ENCODE measurements at regions not wholly inside any gene's neighbourhood (a gene's known extent, or its start where the extent isn't known, plus 50 kb on each side); places are given as distances from the start of the nearest gene placed in this dataset.
A peak's percentile ranks its signal among the peaks of the same experiment; 100 is the strongest.
"Not testable (repeated sequence)": the region's sequence is repeated elsewhere in the genome, so short reads cannot be mapped to it uniquely, and the experiment has no call there.

GRCh38 chr1:232574889-232575762 is 54.8 kb downstream of the SIPA1L2 start:
- H3K4me3 ChIP-seq (replicated peaks in 1 of 2; ENCODE audit: low read depth in 2 of 2, low read length in 2 of 2) = no peak overlapping the region
- DNase-seq (ENCODE audit: low read depth in 2 of 2) = peak; percentile 43 to 59
- TF ChIP-seq CTCF (IDR thresholded peaks at IDR 0.05; ENCODE audit: low read depth, low read length) = no peak

- H3K4me3 ChIP-seq (replicated peaks in 1 of 2; ENCODE audit: low read depth in 2 of 2, low read length in 2 of 2) = no peak overlapping the region
- TF ChIP-seq CTCF (IDR thresholded peaks at IDR 0.05; ENCODE audit: low read depth, low read length) = no peak
- DNase-seq (ENCODE audit: low read depth in 2 of 2) = no peak
Measured at GRCh38 chr1:232574077-232574476, 55.9 kb downstream of the SIPA1L2 start.

GRCh38 chr1:232571523-232571922 is 58.4 kb downstream of the SIPA1L2 start:
- no peak for TF ChIP-seq CTCF (IDR thresholded peaks at IDR 0.05; ENCODE audit: low read depth, low read length)
- no peak overlapping the region for H3K4me3 ChIP-seq (replicated peaks in 1 of 2; ENCODE audit: low read depth in 2 of 2, low read length in 2 of 2)
- DNase-seq (ENCODE audit: low read depth in 2 of 2) = peak in 1 of 2 donors; percentile 73

- H3K4me3 ChIP-seq (replicated peaks in 1 of 2; ENCODE audit: low read depth in 2 of 2, low read length in 2 of 2) = no peak overlapping the region
- no peak for TF ChIP-seq CTCF (IDR thresholded peaks at IDR 0.05; ENCODE audit: low read depth, low read length)
- DNase-seq (ENCODE audit: low read depth in 2 of 2) = peak in 1 of 2 donors; percentile 56
Measured at GRCh38 chr1:232570007-232570406, 59.9 kb downstream of the SIPA1L2 start.

GRCh38 chr1:232569554-232569921 is 60.4 kb downstream of the SIPA1L2 start:
- DNase-seq (ENCODE audit: low read depth in 2 of 2); H3K4me3 ChIP-seq (replicated peaks in 1 of 2; ENCODE audit: low read depth in 2 of 2, low read length in 2 of 2): not testable (repeated sequence)

- no peak for DNase-seq (ENCODE audit: low read depth in 2 of 2)
- H3K4me3 ChIP-seq (replicated peaks in 1 of 2; ENCODE audit: low read depth in 2 of 2, low read length in 2 of 2) = no peak overlapping the region
- no peak for TF ChIP-seq CTCF (IDR thresholded peaks at IDR 0.05; ENCODE audit: low read depth, low read length)
Measured at GRCh38 chr1:232568906-232569553, 60.9 kb downstream of the SIPA1L2 start.

- peak in 1 of 2 donors; percentile 26 for DNase-seq (ENCODE audit: low read depth in 2 of 2)
- no peak overlapping the region for H3K4me3 ChIP-seq (replicated peaks in 1 of 2; ENCODE audit: low read depth in 2 of 2, low read length in 2 of 2)
- no peak for TF ChIP-seq CTCF (IDR thresholded peaks at IDR 0.05; ENCODE audit: low read depth, low read length)
Measured at GRCh38 chr1:232568331-232568852, 61.5 kb downstream of the SIPA1L2 start.

Data from cardiac fibroblast (primary cell).